ENCODE measurements at regions not wholly inside any gene's neighbourhood (a gene's known extent, or its start where the extent isn't known, plus 50 kb on each side); places are given as distances from the start of the nearest gene placed in this dataset.

GRCh38 chr6:71558974-71559373 lies 270.4 kb downstream of the OGFRL1 start:
- Histone ChIP-seq H3K4me1 (ENCODE audit: control insufficient read depth, insufficient read depth, low read length) (no peaks in the 10 kb centered on the region), H3K4me3 (ENCODE audit: low read length) (no peak overlapping the region), H3K27ac (ENCODE audit: low read depth, low read length) (no peak overlapping the region), H3K36me3 (ENCODE audit: control insufficient read depth, insufficient read depth, low read length) (no peaks in the 10 kb centered on the region), H3K9ac (ENCODE audit: low read length) (no peak overlapping the region), H3K27me3 (ENCODE audit: control insufficient read depth, insufficient read depth, low read length) (no peaks in the 10 kb centered on the region)

GRCh38 chr6:71567562-71567961 lies 279.0 kb downstream of the OGFRL1 start:
- Histone ChIP-seq H3K4me1 (ENCODE audit: control insufficient read depth, insufficient read depth, low read length) (no peaks in the 10 kb centered on the region), H3K4me3 (ENCODE audit: low read length) (no peak overlapping the region), H3K27me3 (ENCODE audit: control insufficient read depth, insufficient read depth, low read length) (no peaks in the 10 kb centered on the region), H3K36me3 (ENCODE audit: control insufficient read depth, insufficient read depth, low read length) (no peaks in the 10 kb centered on the region), H3K9ac (ENCODE audit: low read length) (no peak overlapping the region), H3K27ac (ENCODE audit: low read depth, low read length) (no peak overlapping the region)

- no peaks in the 10 kb centered on the region for H3K4me1 ChIP-seq (ENCODE audit: control insufficient read depth, insufficient read depth, low read length)
- H3K27me3 ChIP-seq (ENCODE audit: control insufficient read depth, insufficient read depth, low read length), result no peaks in the 10 kb centered on the region
- H3K4me3 ChIP-seq (ENCODE audit: low read length), result no peak overlapping the region
- no peak overlapping the region for H3K9ac ChIP-seq (ENCODE audit: low read length)
- no peak overlapping the region for H3K27ac ChIP-seq (ENCODE audit: low read depth, low read length)
- H3K36me3 ChIP-seq (ENCODE audit: control insufficient read depth, insufficient read depth, low read length), result no peaks in the 10 kb centered on the region
Measured at GRCh38 chr6:71577766-71578165, 289.2 kb downstream of the OGFRL1 start.

- no peak overlapping the region for H3K27ac ChIP-seq (ENCODE audit: low read depth, low read length)
- no peaks in the 10 kb centered on the region for H3K27me3 ChIP-seq (ENCODE audit: control insufficient read depth, insufficient read depth, low read length)
- H3K9ac ChIP-seq (ENCODE audit: low read length), result no peak overlapping the region
- no peaks in the 10 kb centered on the region for H3K4me1 ChIP-seq (ENCODE audit: control insufficient read depth, insufficient read depth, low read length)
- no peaks in the 10 kb centered on the region for H3K36me3 ChIP-seq (ENCODE audit: control insufficient read depth, insufficient read depth, low read length)
- no peak overlapping the region for H3K4me3 ChIP-seq (ENCODE audit: low read length)
Measured at GRCh38 chr6:71579902-71580301, 291.3 kb downstream of the OGFRL1 start.

- Histone ChIP-seq H3K9ac (ENCODE audit: low read length) (no peak overlapping the region), H3K27me3 (ENCODE audit: control insufficient read depth, insufficient read depth, low read length) (no peaks in the 10 kb centered on the region), H3K27ac (ENCODE audit: low read depth, low read length) (no peak overlapping the region), H3K36me3 (ENCODE audit: control insufficient read depth, insufficient read depth, low read length) (no peaks in the 10 kb centered on the region), H3K4me3 (ENCODE audit: low read length) (no peak overlapping the region), H3K4me1 (ENCODE audit: control insufficient read depth, insufficient read depth, low read length) (no peaks in the 10 kb centered on the region)
Measured at GRCh38 chr6:71582820-71583219, 294.2 kb downstream of the OGFRL1 start.

- H3K36me3 ChIP-seq (ENCODE audit: control insufficient read depth, insufficient read depth, low read length), result no peaks in the 10 kb centered on the region
- no peak overlapping the region for H3K27ac ChIP-seq (ENCODE audit: low read depth, low read length)
- H3K9ac ChIP-seq (ENCODE audit: low read length), result no peak overlapping the region
- no peak overlapping the region for H3K4me3 ChIP-seq (ENCODE audit: low read length)
- H3K4me1 ChIP-seq (ENCODE audit: control insufficient read depth, insufficient read depth, low read length), result no peaks in the 10 kb centered on the region
- no peaks in the 10 kb centered on the region for H3K27me3 ChIP-seq (ENCODE audit: control insufficient read depth, insufficient read depth, low read length)
Measured at GRCh38 chr6:71584712-71585436, 296.3 kb downstream of the OGFRL1 start.

GRCh38 chr6:71585472-71585871 lies 296.9 kb downstream of the OGFRL1 start:
- Histone ChIP-seq H3K36me3 (ENCODE audit: control insufficient read depth, insufficient read depth, low read length) (no peaks in the 10 kb centered on the region), H3K4me1 (ENCODE audit: control insufficient read depth, insufficient read depth, low read length) (no peaks in the 10 kb centered on the region)

GRCh38 chr6:71588490-71588889 lies 297.9 kb upstream of the RIMS1 start:
- Histone ChIP-seq H3K36me3 (ENCODE audit: control insufficient read depth, insufficient read depth, low read length) (no peaks in the 10 kb centered on the region), H3K27ac (ENCODE audit: low read depth, low read length) (no peak overlapping the region), H3K4me3 (ENCODE audit: low read length) (no peak overlapping the region), H3K9ac (ENCODE audit: low read length) (no peak overlapping the region), H3K4me1 (ENCODE audit: control insufficient read depth, insufficient read depth, low read length) (no peaks in the 10 kb centered on the region), H3K27me3 (ENCODE audit: control insufficient read depth, insufficient read depth, low read length) (no peaks in the 10 kb centered on the region)

More at GRCh38 chr6:71585472-71585871, 296.9 kb downstream of the OGFRL1 start:
- Histone ChIP-seq H3K9ac (ENCODE audit: low read length) (no peak overlapping the region), H3K27ac (ENCODE audit: low read depth, low read length) (no peak overlapping the region), H3K27me3 (ENCODE audit: control insufficient read depth, insufficient read depth, low read length) (no peaks in the 10 kb centered on the region), H3K4me3 (ENCODE audit: low read length) (no peak overlapping the region)

GRCh38 chr6:71589254-71589653 lies 297.1 kb upstream of the RIMS1 start:
- Histone ChIP-seq H3K27ac (ENCODE audit: low read depth, low read length) (no peak overlapping the region), H3K4me3 (ENCODE audit: low read length) (no peak overlapping the region), H3K27me3 (ENCODE audit: control insufficient read depth, insufficient read depth, low read length) (no peaks in the 10 kb centered on the region), H3K9ac (ENCODE audit: low read length) (no peak overlapping the region), H3K4me1 (ENCODE audit: control insufficient read depth, insufficient read depth, low read length) (no peaks in the 10 kb centered on the region), H3K36me3 (ENCODE audit: control insufficient read depth, insufficient read depth, low read length) (no peaks in the 10 kb centered on the region)

- no peaks in the 10 kb centered on the region for H3K4me1 ChIP-seq (ENCODE audit: control insufficient read depth, insufficient read depth, low read length)
- H3K27ac ChIP-seq (ENCODE audit: low read depth, low read length), result no peak overlapping the region
- H3K4me3 ChIP-seq (ENCODE audit: low read length), result no peak overlapping the region
- no peaks in the 10 kb centered on the region for H3K36me3 ChIP-seq (ENCODE audit: control insufficient read depth, insufficient read depth, low read length)
- no peak overlapping the region for H3K9ac ChIP-seq (ENCODE audit: low read length)
- no peaks in the 10 kb centered on the region for H3K27me3 ChIP-seq (ENCODE audit: control insufficient read depth, insufficient read depth, low read length)
Measured at GRCh38 chr6:71592643-71593042, 293.7 kb upstream of the RIMS1 start.

- Histone ChIP-seq H3K27me3 (ENCODE audit: control insufficient read depth, insufficient read depth, low read length) (no peaks in the 10 kb centered on the region), H3K4me1 (ENCODE audit: control insufficient read depth, insufficient read depth, low read length) (no peaks in the 10 kb centered on the region), H3K4me3 (ENCODE audit: low read length) (no peak overlapping the region), H3K27ac (ENCODE audit: low read depth, low read length) (no peak overlapping the region), H3K9ac (ENCODE audit: low read length) (no peak overlapping the region), H3K36me3 (ENCODE audit: control insufficient read depth, insufficient read depth, low read length) (no peaks in the 10 kb centered on the region)
Measured at GRCh38 chr6:71599359-71599758, 287.0 kb upstream of the RIMS1 start.

- Histone ChIP-seq H3K4me1 (ENCODE audit: control insufficient read depth, insufficient read depth, low read length) (no peaks in the 10 kb centered on the region), H3K36me3 (ENCODE audit: control insufficient read depth, insufficient read depth, low read length) (no peaks in the 10 kb centered on the region), H3K27ac (ENCODE audit: low read depth, low read length) (no peak overlapping the region), H3K4me3 (ENCODE audit: low read length) (no peak overlapping the region), H3K27me3 (ENCODE audit: control insufficient read depth, insufficient read depth, low read length) (no peaks in the 10 kb centered on the region), H3K9ac (ENCODE audit: low read length) (no peak overlapping the region)
Measured at GRCh38 chr6:71602385-71603007, 283.9 kb upstream of the RIMS1 start.

- Histone ChIP-seq H3K36me3 (ENCODE audit: control insufficient read depth, insufficient read depth, low read length) (no peaks in the 10 kb centered on the region), H3K4me3 (ENCODE audit: low read length) (no peak overlapping the region), H3K27ac (ENCODE audit: low read depth, low read length) (no peak overlapping the region), H3K27me3 (ENCODE audit: control insufficient read depth, insufficient read depth, low read length) (no peaks in the 10 kb centered on the region), H3K4me1 (ENCODE audit: control insufficient read depth, insufficient read depth, low read length) (no peaks in the 10 kb centered on the region), H3K9ac (ENCODE audit: low read length) (no peak overlapping the region)
Measured at GRCh38 chr6:71603021-71603420, 283.3 kb upstream of the RIMS1 start.
